HG03469 (cell line): ENCODE measurements at regions not wholly inside any gene's neighbourhood (a gene's known extent, or its start where the extent isn't known, plus 50 kb on each side); places are given as distances from the start of the nearest gene placed in this dataset.
"Not testable (repeated sequence)": the region's sequence is repeated elsewhere in the genome, so short reads cannot be mapped to it uniquely, and the experiment has no call there.

Experiments
- ATAC-seq: cut with Tn5 transposase; IDR thresholded peaks from one replicate; pipeline ENCODE4 v1.9.1; 2021; ENCODE audit warnings: mild to moderate bottlenecking, moderate library complexity, moderate number of reproducible peaks; ENCODE audit not compliant: unreplicated experiment

- peak; percentile 96 for ATAC-seq
Observed at GRCh38 chr10:23742368-23742767, 303.5 kb downstream of the OTUD1 start.

GRCh38 chr10:23742807-23743206 is 303.9 kb downstream of the OTUD1 start:
- no peak for ATAC-seq

- no peak for ATAC-seq
Observed at GRCh38 chr10:23754179-23754578, 315.3 kb downstream of the OTUD1 start.

GRCh38 chr10:23754941-23755340 is 316.1 kb downstream of the OTUD1 start:
- no peak for ATAC-seq

- ATAC-seq = no peak
Observed at GRCh38 chr10:23755556-23755955, 316.7 kb downstream of the OTUD1 start.

- no peak for ATAC-seq
Observed at GRCh38 chr10:23768281-23768680, 329.4 kb downstream of the OTUD1 start.

- ATAC-seq = no peak
Observed at GRCh38 chr10:23777153-23777552, 338.3 kb downstream of the OTUD1 start.

GRCh38 chr10:23779301-23779700 is 340.4 kb downstream of the OTUD1 start:
- no peak for ATAC-seq

GRCh38 chr10:23780331-23780730 is 341.5 kb downstream of the OTUD1 start:
- no peak for ATAC-seq

GRCh38 chr10:23786594-23786993 is 347.7 kb downstream of the OTUD1 start:
- no peak for ATAC-seq

- no peak for ATAC-seq
Observed at GRCh38 chr10:23793577-23793976, 354.7 kb downstream of the OTUD1 start.

- not testable (repeated sequence) for ATAC-seq
Observed at GRCh38 chr10:23797452-23797851, 358.6 kb downstream of the OTUD1 start.

- no peak for ATAC-seq
Observed at GRCh38 chr10:23804125-23804524, 365.2 kb downstream of the OTUD1 start.

GRCh38 chr10:23813687-23814086 is 374.8 kb downstream of the OTUD1 start:
- no peak for ATAC-seq

- no peak for ATAC-seq
Observed at GRCh38 chr10:23818484-23818883, 379.6 kb downstream of the OTUD1 start.

GRCh38 chr10:23820792-23821191 is 381.9 kb downstream of the OTUD1 start:
- no peak for ATAC-seq

GRCh38 chr10:23824822-23825221 is 384.1 kb upstream of the KIAA1217 start:
- ATAC-seq = no peak

- ATAC-seq = no peak
Observed at GRCh38 chr10:23826421-23826820, 382.5 kb upstream of the KIAA1217 start.

GRCh38 chr10:23829556-23829955 is 379.4 kb upstream of the KIAA1217 start:
- ATAC-seq = no peak

- ATAC-seq = no peak
Observed at GRCh38 chr10:23834091-23834490, 374.8 kb upstream of the KIAA1217 start.

- ATAC-seq = no peak
Observed at GRCh38 chr10:23850631-23851030, 358.3 kb upstream of the KIAA1217 start.

- no peak for ATAC-seq
Observed at GRCh38 chr10:23859598-23859997, 349.3 kb upstream of the KIAA1217 start.

- ATAC-seq = no peak
Observed at GRCh38 chr10:23864631-23865147, 344.2 kb upstream of the KIAA1217 start.
